GM10266 (cell line): ENCODE measurements at regions not wholly inside any gene's neighbourhood (a gene's known extent, or its start where the extent isn't known, plus 50 kb on each side); places are given as distances from the start of the nearest gene placed in this dataset.
"Not testable (repeated sequence)": the region's sequence is repeated elsewhere in the genome, so short reads cannot be mapped to it uniquely, and the experiment has no call there.

Experiments
- DNase-seq: peaks from one replicate; pipeline ENCODE4 v3.0.0; 2012; ENCODE audit errors: extremely low spot score
- TF ChIP-seq, protein P1 (sequence below): IDR thresholded peaks from 2 replicates; pipeline ENCODE4 v1.5.1; 2012; ENCODE audit warnings: mild to moderate bottlenecking, low read depth; ENCODE audit not compliant: control insufficient read depth, insufficient read depth; ENCODE audit errors: missing control alignments

DNA sequence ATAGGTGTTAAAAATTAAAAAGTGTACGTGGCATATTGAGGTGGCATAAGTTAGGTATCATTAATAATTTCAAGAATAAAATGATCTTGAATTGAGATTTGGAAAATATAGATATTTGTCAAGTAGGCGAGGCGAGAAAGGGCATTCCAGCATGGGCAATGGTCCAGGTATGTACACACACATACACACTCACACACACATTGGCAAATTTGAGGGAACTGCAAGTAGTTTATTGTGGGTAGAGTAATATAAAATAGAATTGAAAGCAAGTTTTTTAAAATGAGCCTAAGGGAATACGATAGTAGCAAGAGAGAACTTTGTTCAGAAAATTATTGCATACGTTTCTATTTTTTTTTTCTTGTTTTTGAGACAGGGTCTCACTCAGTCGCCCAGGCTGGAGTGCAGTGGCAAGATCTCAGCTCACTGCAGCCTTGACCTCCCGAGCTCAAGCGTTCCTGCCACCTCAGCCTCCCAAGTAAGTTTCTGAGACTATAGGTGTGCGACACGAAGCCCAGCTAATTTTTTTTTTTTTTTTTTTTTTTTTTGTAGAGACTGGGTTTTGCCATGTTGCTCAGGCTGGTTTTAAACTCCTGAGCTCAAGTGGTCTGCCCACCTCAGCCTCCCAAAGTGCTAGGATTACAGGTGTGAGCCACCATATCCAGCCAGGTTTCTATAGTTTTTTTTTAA lies 96.7 kb upstream of the SLC39A10 start:
- DNase-seq, result no peak
- TF ChIP-seq, protein P1, sequence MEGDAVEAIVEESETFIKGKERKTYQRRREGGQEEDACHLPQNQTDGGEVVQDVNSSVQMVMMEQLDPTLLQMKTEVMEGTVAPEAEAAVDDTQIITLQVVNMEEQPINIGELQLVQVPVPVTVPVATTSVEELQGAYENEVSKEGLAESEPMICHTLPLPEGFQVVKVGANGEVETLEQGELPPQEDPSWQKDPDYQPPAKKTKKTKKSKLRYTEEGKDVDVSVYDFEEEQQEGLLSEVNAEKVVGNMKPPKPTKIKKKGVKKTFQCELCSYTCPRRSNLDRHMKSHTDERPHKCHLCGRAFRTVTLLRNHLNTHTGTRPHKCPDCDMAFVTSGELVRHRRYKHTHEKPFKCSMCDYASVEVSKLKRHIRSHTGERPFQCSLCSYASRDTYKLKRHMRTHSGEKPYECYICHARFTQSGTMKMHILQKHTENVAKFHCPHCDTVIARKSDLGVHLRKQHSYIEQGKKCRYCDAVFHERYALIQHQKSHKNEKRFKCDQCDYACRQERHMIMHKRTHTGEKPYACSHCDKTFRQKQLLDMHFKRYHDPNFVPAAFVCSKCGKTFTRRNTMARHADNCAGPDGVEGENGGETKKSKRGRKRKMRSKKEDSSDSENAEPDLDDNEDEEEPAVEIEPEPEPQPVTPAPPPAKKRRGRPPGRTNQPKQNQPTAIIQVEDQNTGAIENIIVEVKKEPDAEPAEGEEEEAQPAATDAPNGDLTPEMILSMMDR, result no peak

DNA sequence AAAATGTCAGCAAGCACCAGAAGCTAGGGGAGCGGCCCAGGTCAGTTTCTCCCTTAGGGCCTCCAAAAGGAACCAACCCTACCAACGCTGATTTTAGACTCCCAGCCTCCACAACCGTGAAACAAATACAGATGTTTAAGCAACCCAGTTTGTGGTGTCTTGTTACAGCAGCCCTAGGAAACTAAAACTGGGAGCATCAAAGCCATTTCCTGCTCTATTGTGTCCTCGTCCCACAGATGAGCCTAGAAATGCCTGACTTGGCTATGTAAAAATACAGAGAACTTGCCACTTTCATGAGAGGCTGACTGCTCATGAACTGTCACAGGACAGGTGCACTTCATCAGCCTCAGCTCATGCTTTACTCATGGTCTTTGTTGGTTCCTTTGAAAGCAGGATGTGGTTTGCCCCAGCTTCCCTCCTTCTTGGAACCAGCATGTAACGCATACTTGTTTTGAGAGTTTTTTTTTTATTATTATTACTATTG lies 97.6 kb upstream of the SLC39A10 start:
- TF ChIP-seq, protein P1, result no peak
- peak; percentile 78 for DNase-seq

DNA sequence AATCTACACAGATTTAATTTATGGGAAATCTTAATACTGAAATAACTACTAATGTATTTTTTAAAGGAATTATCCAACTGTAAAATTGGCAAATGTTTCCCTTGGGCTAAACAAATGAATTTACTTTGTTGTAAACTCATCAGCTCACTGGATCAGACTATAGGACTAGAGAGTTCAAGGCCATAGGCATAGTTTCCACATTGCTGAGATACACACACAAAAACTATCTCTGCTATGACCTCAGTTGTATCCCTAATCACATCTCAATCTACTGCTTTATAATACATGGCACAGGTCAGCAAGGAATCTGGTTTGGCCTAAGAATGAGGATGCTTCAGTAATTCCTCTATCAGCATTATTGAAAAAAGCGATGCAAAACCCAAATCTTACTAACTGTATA lies 101.1 kb upstream of the SLC39A10 start:
- DNase-seq, result no peak
- TF ChIP-seq, protein P1, result no peak

DNA sequence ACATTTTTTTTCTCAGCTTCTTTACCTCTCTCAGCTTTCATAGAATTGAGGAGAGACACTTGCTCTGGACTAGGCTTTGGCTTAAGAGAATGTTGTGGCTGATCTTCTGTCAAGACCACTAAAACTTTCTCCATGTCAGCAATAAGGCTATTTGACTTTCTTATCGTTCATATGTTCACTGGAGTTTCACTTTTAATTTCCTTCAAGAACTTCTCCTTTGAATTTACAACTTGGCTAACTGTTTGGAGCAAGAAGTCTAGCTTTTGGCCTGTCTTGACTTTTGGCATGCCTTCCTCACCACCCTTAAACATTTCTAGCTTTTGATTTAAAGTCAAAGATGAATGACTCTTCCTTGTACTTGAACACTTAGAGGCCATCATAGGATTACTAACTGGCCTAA lies 104.4 kb upstream of the SLC39A10 start:
- TF ChIP-seq, protein P1, result no peak
- DNase-seq, result no peak

DNA sequence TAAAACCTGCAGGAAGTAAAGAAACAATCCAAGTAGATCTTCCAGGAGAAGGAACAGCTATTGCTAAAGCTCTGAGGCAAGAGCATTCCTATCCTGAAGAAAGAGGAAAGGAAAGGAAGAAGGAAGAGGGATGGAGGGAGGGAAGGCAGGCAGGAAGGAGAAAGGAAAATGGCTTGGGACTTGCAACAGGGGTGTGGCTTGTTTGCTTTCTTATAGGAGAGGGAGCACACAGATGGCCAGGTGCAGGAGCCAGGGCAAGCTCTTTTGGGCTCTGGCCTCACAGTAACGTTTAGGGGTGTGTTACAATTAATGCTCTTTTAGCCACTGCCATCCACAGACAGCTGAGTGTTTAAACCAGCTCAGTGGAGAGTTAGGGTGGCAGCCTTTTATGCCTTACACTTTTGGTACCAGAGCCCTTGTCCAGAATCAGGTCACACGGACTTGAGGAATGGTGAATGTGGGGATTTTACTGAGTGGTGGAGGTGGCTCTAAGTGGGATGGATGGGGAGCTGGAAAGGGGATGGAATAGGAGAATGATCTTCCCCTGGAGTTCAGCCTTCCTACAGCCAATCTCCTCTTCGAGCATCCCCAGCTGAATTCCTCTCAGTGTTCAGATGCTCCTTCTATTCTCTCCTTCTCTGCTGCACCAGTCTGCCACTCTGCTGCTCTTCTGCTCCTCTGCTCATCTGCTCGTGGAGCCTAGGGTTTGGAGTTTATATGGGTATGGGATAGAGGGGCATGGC lies 108.7 kb upstream of the SLC39A10 start:
- TF ChIP-seq, protein P1, result no peak
- no peak for DNase-seq

DNA sequence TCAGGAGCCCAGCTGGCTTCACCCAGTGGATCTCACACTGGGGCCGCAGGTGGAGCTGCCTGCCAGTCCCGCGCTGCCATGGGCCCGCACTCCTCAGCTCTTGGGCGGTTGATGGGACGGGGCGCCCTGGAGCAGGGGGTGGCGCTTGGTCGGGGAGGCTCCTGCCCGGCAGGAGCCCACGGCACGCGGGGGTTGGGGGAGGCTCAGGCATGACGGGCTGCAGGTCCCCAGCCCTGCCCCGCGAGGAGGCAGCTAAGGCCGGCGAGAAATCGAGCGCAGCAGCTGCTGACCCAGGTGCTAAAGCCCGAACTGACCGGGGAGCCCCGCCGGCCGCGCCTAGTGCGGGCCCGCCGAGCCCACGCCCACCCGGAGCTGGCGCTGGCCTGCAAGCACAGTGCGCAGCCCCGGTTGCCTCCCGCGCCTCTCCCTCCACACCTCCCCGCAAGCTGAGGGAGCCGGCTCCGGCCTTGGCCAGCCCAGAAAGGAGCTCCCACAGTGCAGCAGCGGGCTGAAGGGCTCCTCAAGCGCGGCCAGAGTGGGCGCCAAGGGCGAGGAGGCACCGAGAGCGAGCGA lies 109.7 kb upstream of the SLC39A10 start:
- DNase-seq, result not testable (repeated sequence)

DNA sequence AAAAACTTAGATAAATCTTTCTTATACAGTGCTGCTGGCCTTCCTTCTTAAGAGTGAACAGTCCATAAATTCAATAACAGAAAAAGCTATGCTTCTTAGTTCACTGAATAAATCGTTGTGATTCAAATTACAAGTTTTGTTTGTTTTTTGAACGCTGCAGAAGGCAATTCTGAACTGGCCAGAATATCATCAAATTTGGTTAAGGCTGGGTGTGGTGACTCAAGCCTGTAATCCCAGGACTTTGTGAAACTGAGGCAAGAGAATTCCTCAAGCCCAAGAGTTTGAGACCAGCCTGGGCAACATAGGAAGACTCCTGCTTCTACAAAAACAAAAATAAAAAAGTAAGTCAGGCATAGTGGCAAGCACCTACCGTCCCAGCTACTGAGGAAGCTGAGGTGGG lies 111.2 kb upstream of the SLC39A10 start:
- TF ChIP-seq, protein P1, result no peak
- no peak for DNase-seq
